Fibroblast of villous mesenchyme (primary cell): ENCODE measurements at regions not wholly inside any gene's neighbourhood (a gene's known extent, or its start where the extent isn't known, plus 50 kb on each side); places are given as distances from the start of the nearest gene placed in this dataset.
A peak's percentile ranks its signal among the peaks of the same experiment; 100 is the strongest.

Experiments
- DNase-seq: peaks from one replicate; pipeline ENCODE4 v3.0.0-alpha.2; 2010; ENCODE audit warnings: low read depth
- H3K4me3 ChIP-seq: 2 replicates; pipeline ENCODE4 v1.5.1; 2011; ENCODE audit warnings: low read depth, mild to moderate bottlenecking, low read length
- CTCF ChIP-seq: IDR thresholded peaks from 2 replicates; pipeline ENCODE4 v1.5.1; 2012; ENCODE audit warnings: low read depth, mild to moderate bottlenecking, low read length; ENCODE audit not compliant: insufficient read depth

- no peak for TF ChIP-seq CTCF
- H3K4me3 ChIP-seq = no peak overlapping the region
- peak; percentile 94 for DNase-seq
Observed at GRCh38 chr20:57040924-57041323, 225.5 kb downstream of the BMP7 start.

- no peak for TF ChIP-seq CTCF
- H3K4me3 ChIP-seq = no peak overlapping the region
- DNase-seq = no peak
Observed at GRCh38 chr20:57043091-57043490, 223.3 kb downstream of the BMP7 start.

GRCh38 chr20:57043669-57044268 is 222.7 kb downstream of the BMP7 start:
- H3K4me3 ChIP-seq = no peak overlapping the region
- no peak for TF ChIP-seq CTCF
- DNase-seq = no peak

- H3K4me3 ChIP-seq = no peak overlapping the region
- TF ChIP-seq CTCF = peak; percentile 7
- DNase-seq = no peak
Observed at GRCh38 chr20:57047281-57048026, 219.0 kb downstream of the BMP7 start.

- peak; percentile 75 for DNase-seq
- H3K4me3 ChIP-seq = no peak overlapping the region
- TF ChIP-seq CTCF = peak; percentile 70
Observed at GRCh38 chr20:57048027-57048869, 218.2 kb downstream of the BMP7 start.

GRCh38 chr20:57049296-57049695 is 217.1 kb downstream of the BMP7 start:
- TF ChIP-seq CTCF = no peak
- no peak for DNase-seq
- H3K4me3 ChIP-seq = no peak overlapping the region
